ENCODE measurements at regions not wholly inside any gene's neighbourhood (a gene's known extent, or its start where the extent isn't known, plus 50 kb on each side); places are given as distances from the start of the nearest gene placed in this dataset.

DNA sequence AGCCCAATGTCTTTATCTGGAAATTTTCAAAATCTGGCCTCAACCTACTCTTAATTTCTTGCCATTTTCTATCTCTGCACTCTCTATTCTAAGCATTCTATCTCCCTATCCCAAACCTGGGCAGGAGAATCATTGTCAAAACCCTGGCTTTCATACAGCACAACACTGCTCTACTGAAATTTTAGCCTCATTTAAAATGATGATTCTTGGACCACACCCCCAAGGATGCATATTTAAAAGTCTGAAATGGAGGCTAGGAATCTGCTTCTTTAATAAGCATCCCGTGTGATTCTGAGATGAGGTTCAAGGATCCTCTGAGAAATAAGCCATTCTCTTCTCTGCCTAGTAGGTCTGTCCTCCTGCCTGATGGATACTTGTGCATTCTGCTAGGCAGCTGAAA, 50.8 kb upstream of the EGR2 start:
- no peak for TF ChIP-seq SIN3A (IDR thresholded peaks at IDR 0.05; ENCODE audit: borderline replicate concordance, insufficient read depth, low read length)
- TF ChIP-seq POLR2AphosphoS5 (IDR thresholded peaks at IDR 0.05; ENCODE audit: low read depth, low read length), result no peak
- TF ChIP-seq FOXP2 (optimal IDR thresholded peaks at IDR 0.05; ENCODE audit: borderline replicate concordance, extremely low read depth, extremely low read length, insufficient read depth), result no peak
- TF ChIP-seq, protein P1, sequence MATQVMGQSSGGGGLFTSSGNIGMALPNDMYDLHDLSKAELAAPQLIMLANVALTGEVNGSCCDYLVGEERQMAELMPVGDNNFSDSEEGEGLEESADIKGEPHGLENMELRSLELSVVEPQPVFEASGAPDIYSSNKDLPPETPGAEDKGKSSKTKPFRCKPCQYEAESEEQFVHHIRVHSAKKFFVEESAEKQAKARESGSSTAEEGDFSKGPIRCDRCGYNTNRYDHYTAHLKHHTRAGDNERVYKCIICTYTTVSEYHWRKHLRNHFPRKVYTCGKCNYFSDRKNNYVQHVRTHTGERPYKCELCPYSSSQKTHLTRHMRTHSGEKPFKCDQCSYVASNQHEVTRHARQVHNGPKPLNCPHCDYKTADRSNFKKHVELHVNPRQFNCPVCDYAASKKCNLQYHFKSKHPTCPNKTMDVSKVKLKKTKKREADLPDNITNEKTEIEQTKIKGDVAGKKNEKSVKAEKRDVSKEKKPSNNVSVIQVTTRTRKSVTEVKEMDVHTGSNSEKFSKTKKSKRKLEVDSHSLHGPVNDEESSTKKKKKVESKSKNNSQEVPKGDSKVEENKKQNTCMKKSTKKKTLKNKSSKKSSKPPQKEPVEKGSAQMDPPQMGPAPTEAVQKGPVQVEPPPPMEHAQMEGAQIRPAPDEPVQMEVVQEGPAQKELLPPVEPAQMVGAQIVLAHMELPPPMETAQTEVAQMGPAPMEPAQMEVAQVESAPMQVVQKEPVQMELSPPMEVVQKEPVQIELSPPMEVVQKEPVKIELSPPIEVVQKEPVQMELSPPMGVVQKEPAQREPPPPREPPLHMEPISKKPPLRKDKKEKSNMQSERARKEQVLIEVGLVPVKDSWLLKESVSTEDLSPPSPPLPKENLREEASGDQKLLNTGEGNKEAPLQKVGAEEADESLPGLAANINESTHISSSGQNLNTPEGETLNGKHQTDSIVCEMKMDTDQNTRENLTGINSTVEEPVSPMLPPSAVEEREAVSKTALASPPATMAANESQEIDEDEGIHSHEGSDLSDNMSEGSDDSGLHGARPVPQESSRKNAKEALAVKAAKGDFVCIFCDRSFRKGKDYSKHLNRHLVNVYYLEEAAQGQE (IDR thresholded peaks at IDR 0.05; ENCODE audit: insufficient read depth in 1 of 2, low read depth in 2 of 2, low read length in 2 of 2), result no peak
- TF ChIP-seq TAF1 (IDR thresholded peaks at IDR 0.05; ENCODE audit: borderline replicate concordance, insufficient read depth, low read length), result no peak

DNA sequence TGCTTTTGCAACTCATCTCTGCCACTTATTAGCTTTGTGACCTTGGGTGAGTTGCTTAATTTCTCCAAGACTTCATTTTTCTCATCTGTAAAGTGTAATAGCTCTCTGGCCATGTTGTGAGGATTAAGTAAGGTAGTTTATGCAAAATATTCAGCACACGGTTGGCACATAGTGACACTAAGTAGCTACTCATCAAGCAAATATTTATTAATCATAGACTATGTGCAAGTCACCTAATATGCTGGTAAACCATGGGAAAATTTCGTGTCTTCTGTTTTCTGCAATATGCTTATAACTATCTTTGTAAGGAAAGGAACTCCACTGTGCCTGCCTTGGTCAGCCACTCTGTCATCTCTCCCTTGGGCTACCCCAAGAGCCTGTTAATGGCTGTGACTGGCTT, 50.3 kb upstream of the EGR2 start:
- TF ChIP-seq, protein P1 (IDR thresholded peaks at IDR 0.05; ENCODE audit: insufficient read depth in 1 of 2, low read depth in 2 of 2, low read length in 2 of 2), result no peak
- no peak for TF ChIP-seq FOXP2 (optimal IDR thresholded peaks at IDR 0.05; ENCODE audit: borderline replicate concordance, extremely low read depth, extremely low read length, insufficient read depth)
- TF ChIP-seq TAF1 (IDR thresholded peaks at IDR 0.05; ENCODE audit: borderline replicate concordance, insufficient read depth, low read length), result no peak
- no peak for TF ChIP-seq SIN3A (IDR thresholded peaks at IDR 0.05; ENCODE audit: borderline replicate concordance, insufficient read depth, low read length)
- no peak for TF ChIP-seq POLR2AphosphoS5 (IDR thresholded peaks at IDR 0.05; ENCODE audit: low read depth, low read length)

All from PFSK-1 (cell line).